Central memory CD8-positive, alpha-beta T cell (primary cell): ENCODE measurements at regions not wholly inside any gene's neighbourhood (a gene's known extent, or its start where the extent isn't known, plus 50 kb on each side); places are given as distances from the start of the nearest gene placed in this dataset.

Source experiments
- ATAC-seq: fragments of 150-1000 bp; cut with Tn5 transposase; replicated peaks from 2 replicates; pipeline ENCODE4 v1.10.0; 2022; ENCODE audit warnings: mild to moderate bottlenecking, moderate FRiP score, moderate number of reproducible peaks; ENCODE audit not compliant: poor library complexity, severe bottlenecking; ENCODE audit errors: extremely low read depth
- DNase-seq, 2 donors: peaks; one replicate each; pipeline ENCODE4 v3.0.0; 2021; ENCODE audit warnings: low spot score in 2 of 2
- H3K27ac Mint-ChIP-seq: one replicate; pipeline ENCODE4 v1.8.0; 2022; ENCODE audit warnings: low read depth, mild to moderate bottlenecking, moderate library complexity, mixed read lengths
- H3K27me3 Mint-ChIP-seq: one replicate; pipeline ENCODE4 v1.8.0; 2022; ENCODE audit warnings: mixed read lengths
- H3K36me3 Mint-ChIP-seq: one replicate; pipeline ENCODE4 v1.8.0; 2022; ENCODE audit warnings: mild to moderate bottlenecking, moderate library complexity, mixed read lengths; ENCODE audit not compliant: insufficient read depth
- H3K4me1 Mint-ChIP-seq: one replicate; pipeline ENCODE4 v1.8.0; 2022; ENCODE audit warnings: mixed read lengths
- H3K4me3 Mint-ChIP-seq: one replicate; pipeline ENCODE4 v1.8.0; 2022; ENCODE audit warnings: mild to moderate bottlenecking, moderate library complexity, mixed read lengths
- H3K9me3 Mint-ChIP-seq: one replicate; pipeline ENCODE4 v1.8.0; 2022; ENCODE audit warnings: mixed read lengths

GRCh38 chr5:105428451-105429380 lies 1866.1 kb upstream of the NUDT12 start:
- DNase-seq (no peak), ATAC-seq (no peak)
- no peaks in the 10 kb centered on the region for H3K27me3 Mint-ChIP-seq
- no peaks in the 10 kb centered on the region for H3K4me1 Mint-ChIP-seq
- H3K9me3 Mint-ChIP-seq, result peaks cover 24% of the 10 kb centered on the region
- no peak overlapping the region for H3K4me3 Mint-ChIP-seq
- no peak overlapping the region for H3K27ac Mint-ChIP-seq
- no peaks in the 10 kb centered on the region for H3K36me3 Mint-ChIP-seq

DNA sequence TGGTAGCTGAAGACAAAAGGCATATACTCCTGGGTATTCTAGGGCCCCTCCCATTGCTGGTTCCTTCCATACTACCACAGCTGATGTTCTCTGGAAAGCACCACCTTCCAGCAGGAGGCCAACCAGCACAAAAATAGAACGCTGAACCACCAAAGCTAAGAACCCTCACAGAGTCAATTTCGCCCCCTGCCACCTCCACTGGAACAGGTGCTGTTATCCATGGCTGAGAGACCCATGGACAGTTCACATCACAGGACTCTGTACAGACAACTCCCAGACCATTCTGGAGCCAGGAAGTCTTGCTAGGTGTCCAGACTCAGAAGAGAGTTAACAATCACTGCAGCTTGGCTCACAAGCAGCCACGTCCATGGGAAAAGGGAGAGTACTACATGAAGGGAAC lies 1851.5 kb upstream of the NUDT12 start:
- H3K4me3 Mint-ChIP-seq, result no peak overlapping the region
- no peaks in the 10 kb centered on the region for H3K4me1 Mint-ChIP-seq
- H3K36me3 Mint-ChIP-seq, result no peaks in the 10 kb centered on the region
- ATAC-seq, result no peak
- H3K27me3 Mint-ChIP-seq, result no peaks in the 10 kb centered on the region
- H3K9me3 Mint-ChIP-seq, result peaks cover 14% of the 10 kb centered on the region
- no peak overlapping the region for H3K27ac Mint-ChIP-seq
- no peak for DNase-seq

GRCh38 chr5:105413406-105413990 lies 1850.9 kb upstream of the NUDT12 start:
- Mint-ChIP-seq H3K27ac (no peak overlapping the region), H3K4me3 (no peak overlapping the region), H3K9me3 (peaks cover 14% of the 10 kb centered on the region), H3K4me1 (no peaks in the 10 kb centered on the region), H3K27me3 (no peaks in the 10 kb centered on the region), H3K36me3 (no peaks in the 10 kb centered on the region)
- no peak for ATAC-seq
- DNase-seq, result no peak

DNA sequence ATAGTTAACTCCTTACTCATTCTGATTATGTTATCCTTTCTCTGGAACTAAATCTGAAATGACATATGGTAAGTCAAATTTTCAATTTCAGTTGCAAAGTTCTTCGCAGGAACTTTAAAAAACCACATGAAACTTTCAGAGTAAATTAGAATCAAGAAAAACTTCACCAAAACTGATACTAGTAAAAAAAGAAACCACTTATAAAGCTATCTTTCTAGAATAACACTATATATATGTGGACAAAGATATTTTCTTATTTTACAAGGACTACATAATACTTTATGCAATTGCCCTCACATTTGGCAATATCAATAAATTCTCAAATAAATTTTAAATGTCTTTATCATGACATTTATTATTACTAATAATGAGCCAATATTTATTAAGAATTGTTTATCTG lies 1847.1 kb upstream of the NUDT12 start:
- H3K9me3 Mint-ChIP-seq, result no peaks in the 10 kb centered on the region
- no peaks in the 10 kb centered on the region for H3K4me1 Mint-ChIP-seq
- no peak overlapping the region for H3K4me3 Mint-ChIP-seq
- no peaks in the 10 kb centered on the region for H3K27me3 Mint-ChIP-seq
- H3K36me3 Mint-ChIP-seq, result no peaks in the 10 kb centered on the region
- DNase-seq, result no peak
- ATAC-seq, result no peak
- H3K27ac Mint-ChIP-seq, result no peak overlapping the region

GRCh38 chr5:105407200-105407599 lies 1844.6 kb upstream of the NUDT12 start:
- no peak for DNase-seq
- no peak overlapping the region for H3K4me3 Mint-ChIP-seq
- peaks cover 11% of the 10 kb centered on the region for H3K9me3 Mint-ChIP-seq
- H3K27ac Mint-ChIP-seq, result no peak overlapping the region
- no peaks in the 10 kb centered on the region for H3K4me1 Mint-ChIP-seq
- no peaks in the 10 kb centered on the region for H3K27me3 Mint-ChIP-seq
- no peak for ATAC-seq
- no peaks in the 10 kb centered on the region for H3K36me3 Mint-ChIP-seq

GRCh38 chr5:105397749-105398148 lies 1835.2 kb upstream of the NUDT12 start:
- no peaks in the 10 kb centered on the region for H3K27me3 Mint-ChIP-seq
- H3K27ac Mint-ChIP-seq, result no peak overlapping the region
- DNase-seq, result no peak
- H3K4me3 Mint-ChIP-seq, result no peak overlapping the region
- ATAC-seq, result no peak
- H3K36me3 Mint-ChIP-seq, result no peaks in the 10 kb centered on the region
- no peaks in the 10 kb centered on the region for H3K4me1 Mint-ChIP-seq
- peaks cover 16% of the 10 kb centered on the region for H3K9me3 Mint-ChIP-seq

DNA sequence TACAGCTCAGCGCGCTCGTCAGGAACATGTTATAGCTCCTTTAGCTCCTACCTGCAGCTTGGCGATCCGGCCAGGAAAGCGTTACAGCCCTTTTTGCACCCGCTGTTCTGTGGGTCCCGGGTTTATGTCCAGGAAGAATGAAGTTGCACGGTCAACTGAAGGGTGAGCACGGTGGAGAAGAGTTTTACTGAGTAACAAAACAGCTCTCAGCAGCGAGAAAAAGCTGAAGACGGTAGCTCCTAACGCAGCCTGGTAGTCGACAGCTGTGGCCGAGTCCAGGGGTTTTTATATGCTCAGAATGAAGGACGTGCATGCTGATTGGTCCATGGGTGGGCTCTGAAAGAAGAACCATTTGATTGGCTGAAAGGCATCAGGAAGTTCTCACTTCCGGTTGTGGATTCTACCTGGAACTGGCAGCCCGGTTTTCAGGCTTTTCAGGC lies 1830.1 kb upstream of the NUDT12 start:
- Mint-ChIP-seq H3K27me3 (no peaks in the 10 kb centered on the region), H3K4me3 (no peak overlapping the region), H3K27ac (no peak overlapping the region), H3K4me1 (no peaks in the 10 kb centered on the region), H3K9me3 (peaks cover 3% of the 10 kb centered on the region), H3K36me3 (no peaks in the 10 kb centered on the region)
- DNase-seq (no peak), ATAC-seq (no peak)

DNA sequence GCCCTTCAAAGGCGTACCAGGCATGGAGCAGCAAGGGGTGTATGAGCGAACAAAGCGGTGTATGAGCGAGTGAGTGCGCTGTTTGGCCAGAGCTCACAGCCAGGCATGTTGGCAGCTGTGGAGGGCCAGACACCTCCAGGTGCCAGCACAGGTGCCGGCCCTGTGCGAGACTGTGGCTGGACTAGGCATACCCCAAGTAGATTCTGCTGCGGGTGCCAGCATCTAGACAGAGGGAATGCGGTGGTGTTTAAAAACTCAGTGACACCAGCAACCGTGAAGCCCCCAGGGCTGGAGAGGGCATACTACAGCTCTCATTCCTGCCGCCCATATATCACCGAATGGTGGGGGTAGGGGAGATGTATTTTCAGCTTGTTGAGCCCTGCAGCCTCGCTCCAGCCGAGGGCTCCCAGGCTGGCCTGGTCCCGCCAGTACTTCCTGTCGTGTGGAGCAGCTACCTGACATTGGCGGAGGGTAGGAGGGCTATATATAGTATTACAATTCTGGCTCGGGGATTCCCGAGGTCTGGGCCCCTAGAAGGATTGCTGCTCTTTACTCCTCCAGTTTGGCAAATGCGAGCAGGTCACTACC lies 1829.6 kb upstream of the NUDT12 start:
- Mint-ChIP-seq H3K36me3 (no peaks in the 10 kb centered on the region), H3K27me3 (no peaks in the 10 kb centered on the region), H3K4me1 (no peaks in the 10 kb centered on the region), H3K27ac (no peak overlapping the region), H3K4me3 (no peak overlapping the region), H3K9me3 (no peaks in the 10 kb centered on the region)
- ATAC-seq, result no peak
- DNase-seq, result no peak

DNA sequence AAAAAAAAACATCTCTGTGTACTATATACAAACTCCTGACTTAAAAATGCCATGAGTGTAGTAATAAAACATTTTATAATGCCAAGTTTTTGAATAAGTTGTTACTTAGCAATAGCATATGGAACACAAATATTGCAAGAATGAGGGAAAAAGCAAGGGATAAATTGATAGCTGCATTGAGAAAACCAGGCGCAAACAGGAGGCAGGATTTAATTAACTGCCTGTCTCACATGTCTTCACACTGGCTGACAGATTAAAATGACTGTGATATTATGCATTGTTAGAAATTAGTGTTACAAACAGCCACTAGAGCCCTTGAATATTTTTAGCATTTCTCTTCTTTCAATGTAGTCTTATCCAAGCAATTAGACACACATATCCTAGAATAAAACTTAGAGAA lies 1817.5 kb upstream of the NUDT12 start:
- no peaks in the 10 kb centered on the region for H3K36me3 Mint-ChIP-seq
- H3K9me3 Mint-ChIP-seq, result peaks cover 29% of the 10 kb centered on the region
- no peak overlapping the region for H3K4me3 Mint-ChIP-seq
- no peaks in the 10 kb centered on the region for H3K4me1 Mint-ChIP-seq
- no peak for DNase-seq
- no peaks in the 10 kb centered on the region for H3K27me3 Mint-ChIP-seq
- no peak overlapping the region for H3K27ac Mint-ChIP-seq
- no peak for ATAC-seq

GRCh38 chr5:105371169-105371568 lies 1808.6 kb upstream of the NUDT12 start:
- Mint-ChIP-seq H3K36me3 (no peaks in the 10 kb centered on the region), H3K4me1 (no peaks in the 10 kb centered on the region), H3K9me3 (peaks cover 5% of the 10 kb centered on the region), H3K4me3 (no peak overlapping the region), H3K27ac (no peak overlapping the region), H3K27me3 (no peaks in the 10 kb centered on the region)
- ATAC-seq (no peak), DNase-seq (no peak)

DNA sequence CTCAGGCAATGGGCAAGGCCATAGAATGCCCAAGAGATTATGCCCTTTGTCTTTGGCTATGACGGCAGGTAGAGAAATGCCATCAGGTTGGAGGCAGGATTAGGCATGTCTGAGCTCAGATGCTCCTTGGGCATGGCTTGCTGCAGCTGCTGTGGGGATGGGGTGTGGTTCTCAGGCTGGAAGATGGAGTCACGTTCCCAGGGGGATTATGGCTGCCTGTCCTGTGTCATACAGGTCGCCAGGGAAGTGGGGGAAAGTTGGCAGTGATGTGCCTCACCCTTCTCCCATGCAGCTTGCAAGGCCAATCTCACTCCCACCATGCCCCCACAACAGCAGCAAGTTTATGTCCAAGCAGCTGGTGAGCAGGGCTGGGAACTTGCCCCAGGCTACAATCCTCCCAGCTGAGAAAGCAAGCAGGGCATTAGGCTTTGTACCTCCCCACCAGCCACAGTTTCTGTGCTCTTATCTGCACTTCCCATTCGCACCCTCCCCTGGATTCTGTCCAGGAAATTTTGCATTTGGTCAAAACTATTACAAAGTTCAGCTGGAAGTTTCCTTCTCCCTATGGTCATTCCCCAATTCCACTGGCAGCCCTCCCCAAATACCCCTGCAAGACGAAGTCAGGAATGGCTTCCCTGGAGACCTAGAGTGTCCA lies 1788.0 kb upstream of the NUDT12 start:
- DNase-seq (no peak), ATAC-seq (no peak)
- H3K27me3 Mint-ChIP-seq, result no peaks in the 10 kb centered on the region

DNA sequence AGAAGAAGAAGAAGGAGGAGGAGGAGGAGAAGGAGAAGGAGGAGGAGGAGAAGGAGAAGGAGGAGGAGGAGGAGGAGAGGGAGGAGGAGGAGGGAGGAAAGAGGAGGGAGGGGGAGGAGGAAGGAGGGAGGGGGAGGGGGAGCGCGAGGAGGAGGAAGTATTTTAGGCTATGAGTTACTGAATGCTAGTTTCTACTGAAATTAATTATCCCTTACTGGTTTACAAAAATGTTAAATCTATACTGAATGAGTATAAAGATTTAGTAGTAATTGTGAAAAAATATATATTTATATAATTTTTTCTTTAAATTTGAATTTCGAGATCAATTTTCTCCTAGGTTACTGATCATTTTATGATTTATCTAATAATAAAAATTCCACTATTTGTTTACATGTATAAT lies 1769.0 kb upstream of the NUDT12 start:
- Mint-ChIP-seq H3K27me3 (no peaks in the 10 kb centered on the region), H3K9me3 (peaks cover 17% of the 10 kb centered on the region), H3K27ac (no peak overlapping the region), H3K4me1 (no peaks in the 10 kb centered on the region), H3K4me3 (no peak overlapping the region), H3K36me3 (no peaks in the 10 kb centered on the region)
- no peak for DNase-seq
- ATAC-seq, result no peak

More for the DNA sequence above, 1788.0 kb upstream of the NUDT12 start:
- peaks cover 12% of the 10 kb centered on the region for H3K9me3 Mint-ChIP-seq
- H3K4me3 Mint-ChIP-seq, result no peak overlapping the region
- H3K4me1 Mint-ChIP-seq, result no peaks in the 10 kb centered on the region
- no peak overlapping the region for H3K27ac Mint-ChIP-seq
- no peaks in the 10 kb centered on the region for H3K36me3 Mint-ChIP-seq
